ENCODE measurements at regions not wholly inside any gene's neighbourhood (a gene's known extent, or its start where the extent isn't known, plus 50 kb on each side); places are given as distances from the start of the nearest gene placed in this dataset.

DNA sequence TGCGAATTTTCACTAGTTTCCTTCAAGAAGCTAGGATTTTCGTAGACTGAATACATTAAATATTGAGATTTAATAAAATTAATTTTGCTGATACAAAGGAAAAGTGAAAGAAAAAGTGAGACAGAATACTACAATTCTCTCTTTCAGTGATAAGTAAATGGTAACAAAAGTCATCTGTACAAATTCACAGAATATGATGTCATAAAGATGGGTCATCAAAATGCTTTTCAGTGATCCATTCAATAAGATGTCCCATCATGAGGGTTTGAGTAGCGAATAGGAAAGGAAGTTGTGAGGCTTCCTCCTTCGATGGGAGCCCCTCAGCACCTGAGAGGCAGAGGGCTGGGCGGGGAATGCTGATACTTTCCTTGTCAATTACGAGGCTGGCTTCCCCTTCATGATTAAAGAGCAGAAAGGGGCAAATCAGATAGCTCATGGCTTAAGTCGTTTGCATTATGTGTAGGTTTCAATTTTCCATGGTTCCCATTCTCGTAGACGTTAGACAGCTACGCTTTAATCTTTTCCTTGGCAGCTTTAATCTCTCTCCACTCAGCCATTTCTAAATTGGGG lies 108.8 kb upstream of the SORBS2 start:
- TF ChIP-seq, protein P1, sequence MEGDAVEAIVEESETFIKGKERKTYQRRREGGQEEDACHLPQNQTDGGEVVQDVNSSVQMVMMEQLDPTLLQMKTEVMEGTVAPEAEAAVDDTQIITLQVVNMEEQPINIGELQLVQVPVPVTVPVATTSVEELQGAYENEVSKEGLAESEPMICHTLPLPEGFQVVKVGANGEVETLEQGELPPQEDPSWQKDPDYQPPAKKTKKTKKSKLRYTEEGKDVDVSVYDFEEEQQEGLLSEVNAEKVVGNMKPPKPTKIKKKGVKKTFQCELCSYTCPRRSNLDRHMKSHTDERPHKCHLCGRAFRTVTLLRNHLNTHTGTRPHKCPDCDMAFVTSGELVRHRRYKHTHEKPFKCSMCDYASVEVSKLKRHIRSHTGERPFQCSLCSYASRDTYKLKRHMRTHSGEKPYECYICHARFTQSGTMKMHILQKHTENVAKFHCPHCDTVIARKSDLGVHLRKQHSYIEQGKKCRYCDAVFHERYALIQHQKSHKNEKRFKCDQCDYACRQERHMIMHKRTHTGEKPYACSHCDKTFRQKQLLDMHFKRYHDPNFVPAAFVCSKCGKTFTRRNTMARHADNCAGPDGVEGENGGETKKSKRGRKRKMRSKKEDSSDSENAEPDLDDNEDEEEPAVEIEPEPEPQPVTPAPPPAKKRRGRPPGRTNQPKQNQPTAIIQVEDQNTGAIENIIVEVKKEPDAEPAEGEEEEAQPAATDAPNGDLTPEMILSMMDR (IDR thresholded peaks at IDR 0.05) = no peak
- no peak for TF ChIP-seq POLR2A (IDR thresholded peaks at IDR 0.05)

Measured in tibial nerve (tissue), 3 donors.